ENCODE measurements at regions not wholly inside any gene's neighbourhood (a gene's known extent, or its start where the extent isn't known, plus 50 kb on each side); places are given as distances from the start of the nearest gene placed in this dataset.

GRCh38 chr18:47725656-47726055 lies 204.8 kb downstream of the SMAD2 start (continued):
- TF ChIP-seq POU6F1 (CRISPR knock-in tag; IDR thresholded peaks at IDR 0.05; ENCODE audit: borderline replicate concordance, low read depth): no peak
- no peak for TF ChIP-seq ZC3H10 (CRISPR knock-in tag; IDR thresholded peaks at IDR 0.05)
- TF ChIP-seq OSR1 (CRISPR knock-in tag; IDR thresholded peaks at IDR 0.05): no peak
- no peak for TF ChIP-seq RARB (CRISPR knock-in tag; IDR thresholded peaks at IDR 0.05)
- no peak for TF ChIP-seq ZFP30 (CRISPR knock-in tag; IDR thresholded peaks at IDR 0.05)
- no peak for TF ChIP-seq ZNF565 (CRISPR knock-in tag; conservative IDR thresholded peaks at IDR 0.05; ENCODE audit: low read depth)
- no peak for TF ChIP-seq ISL1 (CRISPR knock-in tag; IDR thresholded peaks at IDR 0.05)

- TF ChIP-seq ZC3H10 (CRISPR knock-in tag; IDR thresholded peaks at IDR 0.05): no peak
- TF ChIP-seq ZFP3 (CRISPR knock-in tag; IDR thresholded peaks at IDR 0.05): no peak
- TF ChIP-seq PPARA (CRISPR knock-in tag; IDR thresholded peaks at IDR 0.05; ENCODE audit: borderline replicate concordance): no peak
- no peak for TF ChIP-seq OSR1 (CRISPR knock-in tag; IDR thresholded peaks at IDR 0.05)
- no peak for TF ChIP-seq ARNTL (CRISPR knock-in tag; IDR thresholded peaks at IDR 0.05; ENCODE audit: borderline replicate concordance, low read depth)
- TF ChIP-seq PATZ1 (CRISPR knock-in tag; IDR thresholded peaks at IDR 0.05; ENCODE audit: borderline replicate concordance): no peak
- no peak for TF ChIP-seq TSHZ2 (CRISPR knock-in tag; IDR thresholded peaks at IDR 0.05)
- TF ChIP-seq ZNF8 (CRISPR knock-in tag; IDR thresholded peaks at IDR 0.05): no peak
- no peak for TF ChIP-seq BACH2 (CRISPR knock-in tag; IDR thresholded peaks at IDR 0.05; ENCODE audit: borderline replicate concordance)
- no peak for TF ChIP-seq CSRNP3 (CRISPR knock-in tag; IDR thresholded peaks at IDR 0.05)
- TF ChIP-seq TCF4 (CRISPR knock-in tag; IDR thresholded peaks at IDR 0.05; ENCODE audit: borderline replicate concordance): no peak
- no peak for TF ChIP-seq ZNF70 (CRISPR knock-in tag; IDR thresholded peaks at IDR 0.05)
- TF ChIP-seq CSDC2 (CRISPR knock-in tag; IDR thresholded peaks at IDR 0.05): no peak
- TF ChIP-seq CREB5 (CRISPR knock-in tag; IDR thresholded peaks at IDR 0.05; ENCODE audit: low read depth): no peak
Measured at GRCh38 chr18:47724186-47724975, 206.1 kb downstream of the SMAD2 start.

GRCh38 chr18:47721876-47722275 lies 208.6 kb downstream of the SMAD2 start:
- TF ChIP-seq OSR1 (CRISPR knock-in tag; IDR thresholded peaks at IDR 0.05) (no peak), CREB5 (CRISPR knock-in tag; IDR thresholded peaks at IDR 0.05; ENCODE audit: low read depth) (no peak), ZFP30 (CRISPR knock-in tag; IDR thresholded peaks at IDR 0.05) (no peak), ISL1 (CRISPR knock-in tag; IDR thresholded peaks at IDR 0.05) (no peak), TSHZ2 (CRISPR knock-in tag; IDR thresholded peaks at IDR 0.05) (no peak), ESRRG (CRISPR knock-in tag; IDR thresholded peaks at IDR 0.05) (no peak), ZFP3 (CRISPR knock-in tag; IDR thresholded peaks at IDR 0.05) (no peak), CSRNP3 (CRISPR knock-in tag; IDR thresholded peaks at IDR 0.05) (no peak), BACH2 (CRISPR knock-in tag; IDR thresholded peaks at IDR 0.05; ENCODE audit: borderline replicate concordance) (no peak), ZNF70 (CRISPR knock-in tag; IDR thresholded peaks at IDR 0.05) (no peak), ZNF8 (CRISPR knock-in tag; IDR thresholded peaks at IDR 0.05) (no peak)
- ATAC-seq: no peak

More at GRCh38 chr18:47724186-47724975, 206.1 kb downstream of the SMAD2 start:
- ATAC-seq: no peak
